Left colon (tissue), 2 donors: ENCODE measurements at regions not wholly inside any gene's neighbourhood (a gene's known extent, or its start where the extent isn't known, plus 50 kb on each side); places are given as distances from the start of the nearest gene placed in this dataset.
"Not testable (repeated sequence)": the region's sequence is repeated elsewhere in the genome, so short reads cannot be mapped to it uniquely, and the experiment has no call there.

Experiments
- ATAC-seq: fragments of 200-7000 bp; cut with Tn5 transposase; one replicate; pipeline ENCODE4 v1.9.1; 2020; ENCODE audit warnings: mild to moderate bottlenecking, moderate library complexity
- DNase-seq, 2 donors: peaks; one replicate each; pipeline ENCODE4 v3.0.0-alpha.2; 2020
- intact Hi-C, 2 donors: fragments of 100-400 bp; cut with DNase I in 1 of 2; cut with micrococcal nuclease in 1 of 2; formaldehyde crosslinking; loops; one replicate each; pipeline versions ENCODE4 v1.11.2 to v1.14.0; 2022; cut with DNase I, micrococcal nuclease
- donor health status: DM: no; HTN: no; CAD: no.
- donor health status: DM: yes; HTN: yes; CAD: no.

- DNase-seq (no peak), ATAC-seq (no peak)
- intact Hi-C loops: no loop called here
Observed at GRCh38 chr1:187718527-187718926, 889.8 kb downstream of the PLA2G4A start.

- intact Hi-C loops: no loop called here
- ATAC-seq: no peak
- DNase-seq: no peak
Observed at GRCh38 chr1:187721216-187721615, 892.5 kb downstream of the PLA2G4A start.

GRCh38 chr1:187725216-187725615 lies 896.5 kb downstream of the PLA2G4A start:
- no peak for DNase-seq

GRCh38 chr1:187733232-187733631 lies 904.5 kb downstream of the PLA2G4A start:
- ATAC-seq (no peak), DNase-seq (no peak)
- intact Hi-C loops: no loop called here

More at GRCh38 chr1:187725216-187725615, 896.5 kb downstream of the PLA2G4A start:
- intact Hi-C loops: no loop called here
- no peak for ATAC-seq

- no peak for ATAC-seq
- DNase-seq: no peak
- intact Hi-C loops: no loop called here
Observed at GRCh38 chr1:187734427-187734826, 905.7 kb downstream of the PLA2G4A start.

GRCh38 chr1:187744665-187745064 lies 915.9 kb downstream of the PLA2G4A start:
- DNase-seq: no peak
- no peak for ATAC-seq
- intact Hi-C loops: no loop called here

GRCh38 chr1:187755536-187755935 lies 926.8 kb downstream of the PLA2G4A start:
- intact Hi-C loops: no loop called here
- DNase-seq (no peak), ATAC-seq (no peak)

GRCh38 chr1:187756684-187757083 lies 927.9 kb downstream of the PLA2G4A start:
- ATAC-seq, intact Hi-C loops: not testable (repeated sequence)

GRCh38 chr1:187759825-187760333 lies 931.1 kb downstream of the PLA2G4A start:
- intact Hi-C loops: no loop called here
- DNase-seq: no peak
- no peak for ATAC-seq

More at GRCh38 chr1:187756684-187757083, 927.9 kb downstream of the PLA2G4A start:
- DNase-seq: not testable (repeated sequence)

- intact Hi-C loops: no loop called here
- DNase-seq (no peak), ATAC-seq (no peak)
Observed at GRCh38 chr1:187762118-187762517, 933.4 kb downstream of the PLA2G4A start.

- ATAC-seq (no peak), DNase-seq (no peak)
- intact Hi-C loops: no loop called here
Observed at GRCh38 chr1:187763465-187763864, 934.7 kb downstream of the PLA2G4A start.

GRCh38 chr1:187763976-187764375 lies 935.2 kb downstream of the PLA2G4A start:
- ATAC-seq (no peak), DNase-seq (no peak)
- intact Hi-C loops: no loop called here

- DNase-seq (no peak), ATAC-seq (no peak)
- intact Hi-C loops: no loop called here
Observed at GRCh38 chr1:187771396-187771795, 942.6 kb downstream of the PLA2G4A start.

GRCh38 chr1:187773168-187773567 lies 944.4 kb downstream of the PLA2G4A start:
- DNase-seq: no peak
- no peak for ATAC-seq
- intact Hi-C loops: no loop called here

- intact Hi-C loops: no loop called here
- ATAC-seq (no peak), DNase-seq (no peak)
Observed at GRCh38 chr1:187787736-187788135, 959.0 kb downstream of the PLA2G4A start.

- intact Hi-C loops: no loop called here
- ATAC-seq (no peak), DNase-seq (no peak)
Observed at GRCh38 chr1:187788718-187789117, 960.0 kb downstream of the PLA2G4A start.

GRCh38 chr1:187790724-187791123 lies 962.0 kb downstream of the PLA2G4A start:
- DNase-seq (no peak), ATAC-seq (no peak)
- intact Hi-C loops: no loop called here

- intact Hi-C loops: no loop called here
- DNase-seq (no peak), ATAC-seq (no peak)
Observed at GRCh38 chr1:187794561-187794960, 965.8 kb downstream of the PLA2G4A start.

- no peak for ATAC-seq
- DNase-seq: no peak
- intact Hi-C loops: no loop called here
Observed at GRCh38 chr1:187809549-187809948, 980.8 kb downstream of the PLA2G4A start.

GRCh38 chr1:187816646-187817045 lies 987.9 kb downstream of the PLA2G4A start:
- intact Hi-C loops: no loop called here
- DNase-seq (no peak), ATAC-seq (no peak)

- no peak for ATAC-seq
Observed at GRCh38 chr1:187817782-187818181, 989.0 kb downstream of the PLA2G4A start.

GRCh38 chr1:187819086-187819485 lies 990.3 kb downstream of the PLA2G4A start:
- intact Hi-C loops: no loop called here
- ATAC-seq (no peak), DNase-seq (no peak)

More at GRCh38 chr1:187817782-187818181, 989.0 kb downstream of the PLA2G4A start:
- DNase-seq: no peak
- intact Hi-C loops: no loop called here
